ENCODE measurements at regions not wholly inside any gene's neighbourhood (a gene's known extent, or its start where the extent isn't known, plus 50 kb on each side); places are given as distances from the start of the nearest gene placed in this dataset.

DNA sequence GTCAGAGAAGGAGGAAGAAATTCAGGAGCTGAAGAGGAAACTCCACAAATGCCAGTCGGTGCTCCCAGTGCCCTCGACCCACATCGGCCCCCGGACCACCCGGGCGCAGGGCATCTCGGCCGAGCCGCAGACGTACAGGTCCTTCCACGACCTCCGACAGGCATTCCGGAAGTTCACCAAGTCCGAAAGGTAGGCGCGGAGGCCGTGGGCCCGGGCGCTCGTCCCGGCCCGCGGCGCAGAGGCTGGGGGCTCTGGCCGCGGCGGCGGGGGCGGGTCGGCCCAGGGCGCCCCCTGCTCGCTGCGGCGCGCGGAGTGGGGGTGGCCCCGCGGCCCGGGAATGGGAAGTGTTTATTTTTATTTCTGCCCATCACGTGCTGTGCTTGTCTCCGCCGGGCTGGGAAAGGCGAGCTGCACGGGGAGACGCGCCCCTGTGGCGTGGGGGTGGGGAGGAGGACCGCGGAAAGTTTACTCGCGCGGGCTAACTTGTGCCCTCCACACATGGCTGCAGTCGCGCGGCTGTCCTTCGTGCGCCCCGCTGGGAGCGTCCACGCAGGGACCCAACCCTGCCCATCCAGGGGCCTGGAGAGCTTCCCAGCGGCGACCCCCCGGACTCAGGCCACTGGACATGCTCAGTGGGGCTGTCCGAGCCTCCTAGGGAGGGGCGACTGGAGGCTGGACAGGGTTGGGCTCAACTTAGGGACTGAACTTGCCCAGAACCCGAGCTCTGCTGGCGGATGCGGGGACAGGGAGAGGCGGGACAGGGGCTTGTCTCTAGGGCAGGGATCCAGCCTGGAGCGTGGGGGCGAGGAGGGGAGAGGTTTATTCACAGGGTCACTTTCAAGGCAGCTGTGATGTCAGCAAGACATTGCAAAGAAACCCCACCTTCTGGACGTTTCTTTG, 82.6 kb upstream of the PRKG1 start:
- intact Hi-C loops (cut with micrococcal nuclease) (loop anchor here (5.0 kb wide), 1 partner anchor 231 kb away; no protein-coding TSS in a partner anchor), dilution Hi-C loops (cut with HindIII; ENCODE audit: low sequenced_read_pairs, unreplicated experiment) (no loop called here), in situ Hi-C loops (cut with MboI; ENCODE audit: low sequenced_read_pairs) (loop anchor here (10.0 kb wide), 2 partner anchors 433 to 1223 kb away; no protein-coding TSS in a partner anchor)
- Histone ChIP-seq H2AK5ac (ENCODE audit: low read depth, low read length) (peak overlapping the region; percentile 99), H4K8ac (ENCODE audit: low read depth in 2 of 2, low read length in 2 of 2) (peak overlapping the region; percentile 92 to 95), H2BK5ac (ENCODE audit: low read depth, low read length, poor library complexity, severe bottlenecking) (peak overlapping the region; percentile 95), H3K27me3 (ENCODE audit: control insufficient read depth, insufficient read depth, low read length) (no peaks in the 10 kb centered on the region), H3K18ac (ENCODE audit: low read depth, low read length) (peak overlapping the region; percentile 80), H3K4me1 (ENCODE audit: control insufficient read depth, insufficient read depth, low read length) (peaks cover 4% of the 10 kb centered on the region; the same call in 1 of the 2 replicates), H3K4me3 (ENCODE audit: insufficient read depth, low read depth, low read length) (peak overlapping the region; percentile 82), H4K91ac (ENCODE audit: insufficient read depth, low read depth, low read length) (peak overlapping the region; percentile 97), H3K36me3 (ENCODE audit: control insufficient read depth, insufficient read depth, low read length) (no peaks in the 10 kb centered on the region), H3K27ac (ENCODE audit: insufficient read depth, low read length) (peak overlapping the region; percentile 96), H2BK20ac (ENCODE audit: low read depth, low read length) (peak overlapping the region; percentile 56), H2AFZ (replicated peaks; ENCODE audit: low read length, poor library complexity) (peak overlapping the region; percentile 87), H2BK120ac (ENCODE audit: low read depth, low read length) (peak overlapping the region; percentile 95), H2BK15ac (ENCODE audit: low read depth, low read length) (peak overlapping the region; percentile 99; the same call in 1 of the 3 replicates), H3K23ac (ENCODE audit: low read depth, low read length) (peak overlapping the region; percentile 99), H3K9ac (ENCODE audit: low read depth, low read length) (peak overlapping the region; percentile 93), H3K9me3 (ENCODE audit: control insufficient read depth, insufficient read depth, low read length) (no peaks in the 10 kb centered on the region), H3K4ac (ENCODE audit: low read depth, low read length) (peak overlapping the region; percentile 96), H2AK9ac (replicated peaks; ENCODE audit: low read depth, low read length, poor library complexity) (peak overlapping the region; percentile 79), H3K9me1 (ENCODE audit: insufficient read depth, low read length) (0 out of 2 replicates have a peak, but pooled peaks cover 3% of the 10 kb centered on the region), H3K79me1 (ENCODE audit: low read depth in 1 of 2, low read length in 2 of 2) (peaks cover 13 to 35% of the 10 kb centered on the region in 2 experiments; a peak in 3 of 4 replicates), H4K5ac (ENCODE audit: low read depth, low read length) (peak overlapping the region; percentile 87), H4K20me1 (ENCODE audit: insufficient read depth, low read length) (no peaks in the 10 kb centered on the region), H3K4me2 (ENCODE audit: low read depth, low read length) (peak overlapping the region; percentile 88), H3K14ac (replicated peaks; ENCODE audit: low read depth, low read length) (peak overlapping the region; percentile 90), H3K56ac (ENCODE audit: extremely low read depth, insufficient read depth, low read length) (peak overlapping the region; percentile 96)
- TF ChIP-seq POLR2A (IDR thresholded peaks at IDR 0.05; ENCODE audit: low read depth, low read length) (peak; percentile 44; the same call in 1 of the 2 replicates), MAZ (IDR thresholded peaks at IDR 0.05; ENCODE audit: borderline replicate concordance, low read depth, low read length) (no peak), BHLHE40 (IDR thresholded peaks at IDR 0.05; ENCODE audit: low read depth, low read length) (peak; percentile 94), MXI1 (IDR thresholded peaks at IDR 0.05; ENCODE audit: borderline replicate concordance, low read depth, low read length) (peak; percentile 75; the same call in 1 of the 2 replicates), CEBPB (IDR thresholded peaks at IDR 0.05; ENCODE audit: low read depth, low read length) (no peak)
- TF ChIP-seq, protein P1, sequence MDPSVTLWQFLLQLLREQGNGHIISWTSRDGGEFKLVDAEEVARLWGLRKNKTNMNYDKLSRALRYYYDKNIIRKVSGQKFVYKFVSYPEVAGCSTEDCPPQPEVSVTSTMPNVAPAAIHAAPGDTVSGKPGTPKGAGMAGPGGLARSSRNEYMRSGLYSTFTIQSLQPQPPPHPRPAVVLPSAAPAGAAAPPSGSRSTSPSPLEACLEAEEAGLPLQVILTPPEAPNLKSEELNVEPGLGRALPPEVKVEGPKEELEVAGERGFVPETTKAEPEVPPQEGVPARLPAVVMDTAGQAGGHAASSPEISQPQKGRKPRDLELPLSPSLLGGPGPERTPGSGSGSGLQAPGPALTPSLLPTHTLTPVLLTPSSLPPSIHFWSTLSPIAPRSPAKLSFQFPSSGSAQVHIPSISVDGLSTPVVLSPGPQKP (IDR thresholded peaks at IDR 0.05; ENCODE audit: borderline replicate concordance, low read depth, low read length): no peak
- TF ChIP-seq, protein P2, sequence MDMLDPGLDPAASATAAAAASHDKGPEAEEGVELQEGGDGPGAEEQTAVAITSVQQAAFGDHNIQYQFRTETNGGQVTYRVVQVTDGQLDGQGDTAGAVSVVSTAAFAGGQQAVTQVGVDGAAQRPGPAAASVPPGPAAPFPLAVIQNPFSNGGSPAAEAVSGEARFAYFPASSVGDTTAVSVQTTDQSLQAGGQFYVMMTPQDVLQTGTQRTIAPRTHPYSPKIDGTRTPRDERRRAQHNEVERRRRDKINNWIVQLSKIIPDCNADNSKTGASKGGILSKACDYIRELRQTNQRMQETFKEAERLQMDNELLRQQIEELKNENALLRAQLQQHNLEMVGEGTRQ (IDR thresholded peaks at IDR 0.05; ENCODE audit: low read depth, low read length): peak; percentile 80
- DNase-seq: peak; percentile 67
- BruUV-seq (replicated peaks): no TSS peak
- POLR2A ChIA-PET (ENCODE audit: unreplicated experiment): interaction anchor here (0.6 kb wide), 1 partner anchor 1026 kb away, joined by 3 read pairs; no protein-coding TSS in a partner anchor
- WGBS, 2 experiments (ENCODE audit: extremely low coverage in 2 of 2, insufficient read length in 1 of 2): 0% methylated on average over 29 of the region's 72 CpGs; no CpG with 5 or more reads in 1 of the 2 experiments
- CTCF ChIA-PET: interaction anchor here (0.5 to 1.0 kb wide), 3 partner anchors 72 to 659 kb away, joined by 3 to 6 read pairs (median 3); no protein-coding TSS in a partner anchor
- ATAC-seq (ENCODE audit: low read depth): peak; percentile 51

All from IMR-90 (cell line).